Neutrophil (primary cell): ENCODE measurements at regions not wholly inside any gene's neighbourhood (a gene's known extent, or its start where the extent isn't known, plus 50 kb on each side); places are given as distances from the start of the nearest gene placed in this dataset.

Experiments used
- H3K27ac ChIP-seq: fragments of 200-600 bp; sonication (generic); 2 replicates; pipeline ENCODE4 v1.5.1; 2016; ENCODE audit warnings: mild to moderate bottlenecking, moderate library complexity
- H3K27me3 ChIP-seq: fragments of 200-600 bp; sonication (generic); 2 replicates; pipeline ENCODE4 v1.6.0; 2016; ENCODE audit warnings: mild to moderate bottlenecking
- H3K36me3 ChIP-seq: fragments of 200-600 bp; sonication (generic); 2 replicates; pipeline ENCODE4 v1.5.1; 2017
- H3K4me1 ChIP-seq, 2 experiments: fragments of 200-600 bp in 1 of 2; sonication (generic) in 1 of 2; 1 replicate in 1 of 2; 2 replicates in 1 of 2; pipeline versions ENCODE4 v1.5.1 to v1.6.1; 2013 to 2016; ENCODE audit warnings: low read depth in 1 of 2, low read length in 1 of 2, mild to moderate bottlenecking in 1 of 2, moderate library complexity in 1 of 2; ENCODE audit not compliant: control insufficient read depth in 1 of 2, insufficient read depth in 1 of 2
- H3K4me3 ChIP-seq, 2 experiments: fragments of 200-600 bp in 1 of 2; sonication (generic) in 1 of 2; 1 replicate in 1 of 2; 2 replicates in 1 of 2; pipeline ENCODE4 v1.5.1; 2013 to 2016; ENCODE audit warnings: low read depth in 1 of 2, low read length in 1 of 2, mild to moderate bottlenecking in 1 of 2, moderate library complexity in 1 of 2
- H3K9me3 ChIP-seq: fragments of 200-600 bp; sonication (generic); 2 replicates; pipeline ENCODE4 v1.5.1; 2016
- CTCF ChIP-seq: fragments of 200-600 bp; sonication (generic); IDR thresholded peaks from 2 replicates; pipeline ENCODE4 v1.5.1; 2016; ENCODE audit warnings: antibody characterized with exemption

- TF ChIP-seq CTCF = no peak
- no peaks in the 10 kb centered on the region for H3K9me3 ChIP-seq
Measured at GRCh38 chr3:103184772-103185171, 750.0 kb downstream of the ZPLD1 start.

GRCh38 chr3:103189941-103190340 lies 755.1 kb downstream of the ZPLD1 start:
- H3K36me3 ChIP-seq = no peaks in the 10 kb centered on the region
- no peaks in the 10 kb centered on the region for H3K4me1 ChIP-seq
- H3K9me3 ChIP-seq = no peaks in the 10 kb centered on the region
- TF ChIP-seq CTCF = no peak
- no peak overlapping the region for H3K27ac ChIP-seq
- no peak overlapping the region for H3K4me3 ChIP-seq
- no peaks in the 10 kb centered on the region for H3K27me3 ChIP-seq

More at GRCh38 chr3:103184772-103185171, 750.0 kb downstream of the ZPLD1 start:
- H3K27me3 ChIP-seq = no peaks in the 10 kb centered on the region
- H3K4me1 ChIP-seq = no peaks in the 10 kb centered on the region
- no peak overlapping the region for H3K4me3 ChIP-seq
- no peaks in the 10 kb centered on the region for H3K36me3 ChIP-seq
- H3K27ac ChIP-seq = no peak overlapping the region

- Histone ChIP-seq H3K4me1 (no peaks in the 10 kb centered on the region), H3K36me3 (no peaks in the 10 kb centered on the region), H3K9me3 (no peaks in the 10 kb centered on the region), H3K27me3 (no peaks in the 10 kb centered on the region), H3K4me3 (no peak overlapping the region), H3K27ac (no peak overlapping the region)
- TF ChIP-seq CTCF = no peak
Measured at GRCh38 chr3:103195216-103195615, 760.4 kb downstream of the ZPLD1 start.

- H3K4me3 ChIP-seq = no peak overlapping the region
- no peak for TF ChIP-seq CTCF
Measured at GRCh38 chr3:103203441-103203840, 768.6 kb downstream of the ZPLD1 start.

GRCh38 chr3:103210583-103210982 lies 775.8 kb downstream of the ZPLD1 start:
- H3K27ac ChIP-seq = no peak overlapping the region
- TF ChIP-seq CTCF = no peak
- H3K4me1 ChIP-seq = no peaks in the 10 kb centered on the region
- no peaks in the 10 kb centered on the region for H3K36me3 ChIP-seq
- no peaks in the 10 kb centered on the region for H3K9me3 ChIP-seq
- H3K4me3 ChIP-seq = no peak overlapping the region
- H3K27me3 ChIP-seq = no peaks in the 10 kb centered on the region

More at GRCh38 chr3:103203441-103203840, 768.6 kb downstream of the ZPLD1 start:
- H3K9me3 ChIP-seq = no peaks in the 10 kb centered on the region
- no peaks in the 10 kb centered on the region for H3K27me3 ChIP-seq
- H3K27ac ChIP-seq = no peak overlapping the region
- H3K36me3 ChIP-seq = no peaks in the 10 kb centered on the region
- H3K4me1 ChIP-seq = no peaks in the 10 kb centered on the region

- no peaks in the 10 kb centered on the region for H3K27me3 ChIP-seq
- no peaks in the 10 kb centered on the region for H3K9me3 ChIP-seq
- no peaks in the 10 kb centered on the region for H3K36me3 ChIP-seq
Measured at GRCh38 chr3:103218146-103218545, 783.3 kb downstream of the ZPLD1 start.

More at GRCh38 chr3:103218146-103218545, 783.3 kb downstream of the ZPLD1 start:
- H3K27ac ChIP-seq = no peak overlapping the region
- H3K4me3 ChIP-seq = no peak overlapping the region
- no peak for TF ChIP-seq CTCF
- H3K4me1 ChIP-seq = no peaks in the 10 kb centered on the region
